ENCODE measurements at regions not wholly inside any gene's neighbourhood (a gene's known extent, or its start where the extent isn't known, plus 50 kb on each side); places are given as distances from the start of the nearest gene placed in this dataset.
"Not testable (repeated sequence)": the region's sequence is repeated elsewhere in the genome, so short reads cannot be mapped to it uniquely, and the experiment has no call there.

DNA sequence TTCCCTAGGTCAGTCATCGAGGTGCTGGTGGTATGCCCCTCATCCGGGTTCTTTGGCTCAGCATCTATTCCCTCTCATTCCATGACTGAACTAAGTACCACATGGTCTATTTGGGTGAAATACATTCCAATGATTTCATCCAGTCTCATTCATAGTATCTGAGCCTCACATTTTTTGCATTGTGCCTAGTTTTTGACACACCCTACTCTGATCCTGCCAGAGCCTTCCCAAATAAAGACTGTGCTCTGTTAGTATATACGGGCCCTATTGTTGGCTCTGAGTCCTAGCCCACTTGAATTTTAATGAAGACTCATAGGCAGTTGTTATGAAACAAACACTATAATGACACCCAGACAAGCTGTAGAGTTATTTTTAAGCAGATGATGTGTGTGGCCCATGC is 740.7 kb downstream of the CETN3 start:
- no peak overlapping the region for H3K4me3 ChIP-seq (ENCODE audit: low read depth, low read length)
- TF ChIP-seq, protein P1, sequence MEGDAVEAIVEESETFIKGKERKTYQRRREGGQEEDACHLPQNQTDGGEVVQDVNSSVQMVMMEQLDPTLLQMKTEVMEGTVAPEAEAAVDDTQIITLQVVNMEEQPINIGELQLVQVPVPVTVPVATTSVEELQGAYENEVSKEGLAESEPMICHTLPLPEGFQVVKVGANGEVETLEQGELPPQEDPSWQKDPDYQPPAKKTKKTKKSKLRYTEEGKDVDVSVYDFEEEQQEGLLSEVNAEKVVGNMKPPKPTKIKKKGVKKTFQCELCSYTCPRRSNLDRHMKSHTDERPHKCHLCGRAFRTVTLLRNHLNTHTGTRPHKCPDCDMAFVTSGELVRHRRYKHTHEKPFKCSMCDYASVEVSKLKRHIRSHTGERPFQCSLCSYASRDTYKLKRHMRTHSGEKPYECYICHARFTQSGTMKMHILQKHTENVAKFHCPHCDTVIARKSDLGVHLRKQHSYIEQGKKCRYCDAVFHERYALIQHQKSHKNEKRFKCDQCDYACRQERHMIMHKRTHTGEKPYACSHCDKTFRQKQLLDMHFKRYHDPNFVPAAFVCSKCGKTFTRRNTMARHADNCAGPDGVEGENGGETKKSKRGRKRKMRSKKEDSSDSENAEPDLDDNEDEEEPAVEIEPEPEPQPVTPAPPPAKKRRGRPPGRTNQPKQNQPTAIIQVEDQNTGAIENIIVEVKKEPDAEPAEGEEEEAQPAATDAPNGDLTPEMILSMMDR (IDR thresholded peaks at IDR 0.05; ENCODE audit: insufficient read depth, low read depth, low read length, missing control alignments): no peak
- DNase-seq (ENCODE audit: low read depth): no peak

DNA sequence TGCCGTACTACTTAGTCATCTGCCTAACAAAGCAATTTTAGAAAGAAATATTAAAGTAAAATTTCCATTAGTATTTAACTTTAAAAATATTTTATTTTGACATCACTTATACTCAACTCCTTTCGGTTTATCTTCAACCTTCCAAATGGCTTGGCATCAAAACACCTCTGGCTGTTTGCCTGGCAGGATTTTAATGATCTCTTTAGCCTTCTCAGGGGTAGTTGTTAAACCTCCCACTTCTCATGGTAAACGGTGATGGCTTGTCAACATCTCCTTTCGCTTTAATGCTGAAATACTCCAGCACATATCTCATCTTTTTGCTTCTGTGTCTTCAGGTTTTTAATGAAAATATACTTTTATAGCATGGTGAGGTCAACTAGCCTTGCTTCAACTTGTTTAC is 747.1 kb downstream of the CETN3 start:
- TF ChIP-seq, protein P1 (IDR thresholded peaks at IDR 0.05; ENCODE audit: insufficient read depth, low read depth, low read length, missing control alignments): no peak
- no peak overlapping the region for H3K4me3 ChIP-seq (ENCODE audit: low read depth, low read length)
- DNase-seq (ENCODE audit: low read depth): no peak

DNA sequence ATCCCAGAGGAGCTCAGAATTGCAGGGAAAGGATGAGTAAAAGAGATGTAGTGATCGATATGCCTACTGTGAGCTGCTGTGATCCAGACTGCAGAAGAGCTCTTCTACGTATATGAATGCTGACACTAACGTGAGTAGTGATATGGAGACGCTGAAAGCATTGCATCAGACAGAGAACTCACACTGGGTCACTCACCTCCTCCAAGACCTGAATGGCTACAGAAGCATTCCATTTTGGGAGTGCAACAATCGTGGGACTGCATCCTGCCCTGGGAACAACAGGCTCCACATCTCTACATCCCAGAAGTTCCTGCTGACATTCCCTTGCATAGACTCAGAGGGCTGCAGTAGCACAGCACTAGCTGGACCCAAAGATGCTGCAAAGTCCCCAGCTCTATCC is 755.9 kb upstream of the MEF2C start:
- no peak for DNase-seq (ENCODE audit: low read depth)
- H3K4me3 ChIP-seq (ENCODE audit: low read depth, low read length): no peak overlapping the region
- TF ChIP-seq, protein P1 (IDR thresholded peaks at IDR 0.05; ENCODE audit: insufficient read depth, low read depth, low read length, missing control alignments): no peak

DNA sequence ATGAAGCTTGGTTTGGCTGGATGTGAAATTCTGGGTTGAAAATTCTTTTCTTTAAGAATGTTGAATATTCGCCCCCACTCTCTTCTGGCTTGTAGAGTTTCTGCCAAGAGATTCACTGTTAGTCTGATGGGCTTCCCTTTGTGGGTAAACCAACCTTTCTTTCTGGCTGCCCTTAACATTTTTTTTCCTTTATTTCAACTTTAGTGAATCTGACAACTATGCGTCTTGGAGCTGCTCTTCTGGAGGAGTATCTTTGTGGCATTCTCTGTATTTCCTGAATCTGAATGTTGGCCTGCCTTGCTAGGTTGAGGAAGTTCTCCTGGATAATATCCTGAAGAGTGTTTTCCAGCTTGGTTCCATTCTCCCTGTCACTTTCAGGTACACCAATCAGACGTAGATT is 751.2 kb upstream of the MEF2C start:
- DNase-seq (ENCODE audit: low read depth): not testable (repeated sequence)

DNA sequence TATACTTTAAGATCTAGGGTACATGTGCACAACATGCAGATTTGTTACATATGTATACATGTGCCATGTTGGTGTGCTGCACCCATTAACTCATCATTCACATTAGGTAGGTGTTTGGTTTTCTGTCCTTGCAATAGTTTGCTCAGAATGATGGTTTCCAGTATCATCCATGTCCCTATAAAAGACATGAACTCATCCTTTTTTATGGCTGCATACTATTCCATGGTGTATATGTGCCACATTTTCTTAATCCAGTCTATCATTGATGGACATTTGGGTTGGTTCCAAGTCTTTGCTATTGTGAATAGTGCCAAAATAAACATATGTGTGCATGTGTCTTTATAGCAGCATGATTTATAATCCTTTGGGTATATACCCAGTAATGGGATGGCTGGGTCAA is 747.1 kb upstream of the MEF2C start:
- not testable (repeated sequence) for DNase-seq (ENCODE audit: low read depth)

More for the DNA sequence above, 751.2 kb upstream of the MEF2C start:
- not testable (repeated sequence) for H3K4me3 ChIP-seq (ENCODE audit: low read depth, low read length)

DNA sequence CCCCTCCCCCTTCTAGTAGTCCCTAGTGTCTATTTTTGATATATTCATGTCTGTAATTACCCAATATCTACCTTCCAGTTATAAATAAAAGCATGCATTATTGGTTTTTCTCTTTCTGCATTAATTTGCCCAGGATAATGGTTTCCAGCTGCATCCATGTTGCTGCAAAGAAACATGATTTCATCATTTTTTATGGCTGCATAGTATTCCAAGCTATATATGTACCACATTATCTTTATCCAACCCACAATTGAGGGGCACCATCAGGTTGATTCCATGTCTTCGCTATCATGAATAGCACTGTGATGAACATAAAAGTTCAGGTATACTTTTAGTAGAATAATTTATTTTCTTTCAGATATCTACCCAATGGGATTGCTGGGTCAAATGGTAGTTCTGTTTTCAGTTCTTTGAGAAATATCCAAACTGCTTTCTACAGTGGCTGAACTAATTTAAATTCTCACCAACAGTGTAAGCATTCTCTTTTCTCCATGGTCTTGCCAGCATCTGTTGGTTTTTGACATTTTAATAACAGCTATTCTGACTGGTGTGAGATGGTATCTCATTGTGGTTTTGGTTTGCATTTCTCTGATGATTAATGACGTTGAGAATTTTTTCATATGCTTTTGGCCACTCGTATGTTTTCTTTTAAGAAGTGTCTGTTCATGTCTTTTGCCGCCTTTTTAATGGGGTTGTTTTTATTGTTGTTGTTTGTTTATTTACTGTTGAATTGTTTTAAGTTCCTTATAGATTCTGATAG is 746.1 kb upstream of the MEF2C start:
- TF ChIP-seq, protein P1 (IDR thresholded peaks at IDR 0.05; ENCODE audit: insufficient read depth, low read depth, low read length, missing control alignments): no peak
- no peak overlapping the region for H3K4me3 ChIP-seq (ENCODE audit: low read depth, low read length)
- no peak for DNase-seq (ENCODE audit: low read depth)

More for the DNA sequence above, 747.1 kb upstream of the MEF2C start:
- not testable (repeated sequence) for H3K4me3 ChIP-seq (ENCODE audit: low read depth, low read length)

DNA sequence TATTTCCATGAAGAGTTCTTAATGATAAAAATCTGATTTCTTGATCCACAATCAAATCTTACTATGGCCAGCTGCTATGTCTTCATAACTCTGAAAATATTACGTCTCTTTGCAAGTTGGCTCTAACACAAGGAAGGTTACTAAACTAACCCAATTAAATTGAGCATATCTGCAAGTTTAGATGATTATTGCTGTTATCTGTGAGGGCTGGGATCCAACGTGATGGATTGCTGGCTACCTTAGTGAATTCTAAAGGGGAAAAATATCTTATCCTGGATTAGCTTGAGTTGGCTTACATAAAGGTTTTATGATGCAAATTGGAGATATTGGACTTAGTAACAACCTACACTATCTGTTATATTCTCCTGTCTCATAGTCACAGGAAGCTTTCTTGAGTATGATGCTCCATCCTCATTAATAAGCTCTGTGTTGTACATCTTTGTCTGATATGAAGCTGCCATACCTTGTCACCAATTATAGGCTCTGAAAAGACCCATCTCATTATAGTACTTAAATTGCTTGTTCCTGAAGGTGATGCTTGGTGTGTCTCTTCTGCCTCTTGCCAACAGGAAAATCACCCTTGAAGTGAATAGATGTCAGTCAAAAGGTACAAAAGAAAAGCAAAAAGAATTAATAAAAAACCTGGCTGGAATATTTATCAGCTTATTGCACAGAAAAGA is 733.0 kb upstream of the MEF2C start:
- TF ChIP-seq, protein P1 (IDR thresholded peaks at IDR 0.05; ENCODE audit: insufficient read depth, low read depth, low read length, missing control alignments): no peak
- H3K4me3 ChIP-seq (ENCODE audit: low read depth, low read length): no peak overlapping the region
- DNase-seq (ENCODE audit: low read depth): no peak

Data from GM12865 (cell line).